Large intestine (tissue), 3 donors: ENCODE measurements at regions not wholly inside any gene's neighbourhood (a gene's known extent, or its start where the extent isn't known, plus 50 kb on each side); places are given as distances from the start of the nearest gene placed in this dataset.
"Not testable (repeated sequence)": the region's sequence is repeated elsewhere in the genome, so short reads cannot be mapped to it uniquely, and the experiment has no call there.

ENCODE experiments used
- DNase-seq, 2 donors: peaks; one replicate each; pipeline versions ENCODE4 v3.0.0 to v3.0.0-alpha.2; 2013
- H3K27ac ChIP-seq: one replicate; pipeline ENCODE4 v1.5.1; 2013; ENCODE audit warnings: low read length
- H3K27me3 ChIP-seq: 2 replicates; pipeline ENCODE4 v1.6.1; 2013; ENCODE audit warnings: low read length; ENCODE audit not compliant: control insufficient read depth, insufficient read depth
- H3K36me3 ChIP-seq: 2 replicates; pipeline ENCODE4 v1.6.1; 2013; ENCODE audit warnings: low read length; ENCODE audit not compliant: control insufficient read depth, insufficient read depth
- H3K4me1 ChIP-seq: one replicate; pipeline ENCODE4 v1.6.1; 2013; ENCODE audit warnings: low read length; ENCODE audit not compliant: control insufficient read depth, insufficient read depth
- H3K4me3 ChIP-seq: one replicate; pipeline ENCODE4 v1.5.1; 2013; ENCODE audit warnings: low read length
- H3K9me3 ChIP-seq: one replicate; pipeline ENCODE4 v1.6.1; 2013; ENCODE audit warnings: mild to moderate bottlenecking, low read depth, low read length, moderate library complexity; ENCODE audit not compliant: control insufficient read depth
- WGBS: methylation state at CpG from one replicate; pipeline ENCODE4 v1.1.5; 2013; ENCODE audit warnings: low lambda C conversion rate; ENCODE audit not compliant: insufficient coverage; 5-methylcytosine and 5-hydroxymethylcytosine counted together

DNA sequence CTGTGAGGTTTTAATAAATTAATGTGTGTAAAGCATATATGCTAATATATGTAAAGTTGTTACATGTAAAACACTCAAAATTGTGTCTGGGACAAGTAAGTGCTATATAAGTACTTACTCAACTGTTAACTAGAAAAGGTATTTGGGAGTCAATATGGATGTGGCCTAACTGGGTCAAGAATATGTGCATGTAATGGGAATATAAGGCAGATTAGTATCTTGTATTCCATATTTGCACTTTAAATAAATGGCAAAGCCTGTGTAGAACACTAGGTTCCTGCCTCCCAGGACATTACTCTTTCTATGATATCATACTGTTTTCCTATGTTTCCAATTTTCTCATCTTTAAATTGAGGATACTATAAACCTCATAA lies 270.6 kb downstream of the FBXO8 start:
- DNase-seq, result no peak
- Histone ChIP-seq H3K27me3 (no peaks in the 10 kb centered on the region), H3K36me3 (no peaks in the 10 kb centered on the region), H3K27ac (no peak overlapping the region), H3K4me1 (no peaks in the 10 kb centered on the region), H3K4me3 (no peak overlapping the region), H3K9me3 (no peaks in the 10 kb centered on the region)

DNA sequence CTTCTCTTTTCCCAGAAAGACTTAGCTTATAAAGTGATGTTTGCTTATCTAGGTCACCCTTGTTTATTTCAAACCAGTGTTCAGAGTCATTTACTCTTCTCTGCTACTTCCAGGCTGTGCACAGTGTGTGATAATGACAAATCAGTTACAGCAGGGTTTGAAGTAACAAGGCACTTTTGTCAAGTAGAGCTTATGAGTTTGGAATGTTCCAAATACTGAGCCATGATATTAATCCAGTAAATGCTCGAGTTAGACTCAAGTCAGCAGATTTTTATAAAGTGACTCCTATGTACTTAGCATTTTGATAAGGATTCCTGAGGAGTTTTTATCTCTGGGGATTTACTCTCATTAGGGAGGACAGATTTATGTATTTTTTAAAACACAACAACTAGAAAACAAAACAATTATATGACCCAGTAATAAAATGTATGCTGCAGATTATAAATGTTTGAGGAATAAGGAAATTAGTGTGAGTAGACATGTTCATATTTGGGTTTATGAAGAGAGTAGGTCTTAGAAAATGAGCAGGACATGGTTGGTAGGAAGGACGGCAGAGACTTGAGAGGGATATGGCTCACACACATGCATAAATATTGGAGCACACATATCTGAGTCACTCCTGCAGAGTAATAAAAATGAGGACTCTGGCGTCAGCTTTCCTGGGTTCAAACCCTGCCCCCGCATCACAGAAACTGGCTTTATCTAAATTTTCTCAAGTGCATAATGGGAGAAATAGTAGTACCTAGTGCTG lies 271.2 kb downstream of the FBXO8 start:
- no CpG with 5 or more reads among the region's 4 CpGs for WGBS
- Histone ChIP-seq H3K4me1 (no peaks in the 10 kb centered on the region), H3K36me3 (no peaks in the 10 kb centered on the region), H3K4me3 (no peak overlapping the region), H3K27ac (no peak overlapping the region), H3K9me3 (no peaks in the 10 kb centered on the region), H3K27me3 (no peaks in the 10 kb centered on the region)
- DNase-seq, result no peak

DNA sequence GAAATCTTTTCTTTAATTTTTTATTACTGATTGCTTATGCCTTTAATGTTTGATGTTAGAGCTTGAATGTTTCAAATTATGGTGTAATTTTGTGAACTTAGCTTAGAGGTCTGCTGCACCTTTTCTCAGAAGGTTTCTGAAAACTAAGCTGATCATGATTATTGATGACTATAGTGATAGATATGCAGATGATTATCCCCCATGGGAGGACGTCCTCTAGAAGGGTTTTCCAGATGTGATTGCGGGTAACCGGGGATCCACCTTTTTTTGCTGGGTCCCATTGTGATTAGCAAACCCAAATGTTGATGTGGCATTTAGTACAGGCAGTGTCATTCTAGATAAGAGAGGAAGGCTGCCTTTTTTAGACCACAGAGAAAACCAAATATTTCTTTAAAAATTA lies 272.9 kb downstream of the FBXO8 start:
- Histone ChIP-seq H3K27ac (no peak overlapping the region), H3K36me3 (no peaks in the 10 kb centered on the region), H3K4me1 (no peaks in the 10 kb centered on the region), H3K27me3 (no peaks in the 10 kb centered on the region), H3K4me3 (no peak overlapping the region), H3K9me3 (no peaks in the 10 kb centered on the region)
- DNase-seq, result no peak
- WGBS, result 80% methylated on average over 3 of the region's 3 CpGs

DNA sequence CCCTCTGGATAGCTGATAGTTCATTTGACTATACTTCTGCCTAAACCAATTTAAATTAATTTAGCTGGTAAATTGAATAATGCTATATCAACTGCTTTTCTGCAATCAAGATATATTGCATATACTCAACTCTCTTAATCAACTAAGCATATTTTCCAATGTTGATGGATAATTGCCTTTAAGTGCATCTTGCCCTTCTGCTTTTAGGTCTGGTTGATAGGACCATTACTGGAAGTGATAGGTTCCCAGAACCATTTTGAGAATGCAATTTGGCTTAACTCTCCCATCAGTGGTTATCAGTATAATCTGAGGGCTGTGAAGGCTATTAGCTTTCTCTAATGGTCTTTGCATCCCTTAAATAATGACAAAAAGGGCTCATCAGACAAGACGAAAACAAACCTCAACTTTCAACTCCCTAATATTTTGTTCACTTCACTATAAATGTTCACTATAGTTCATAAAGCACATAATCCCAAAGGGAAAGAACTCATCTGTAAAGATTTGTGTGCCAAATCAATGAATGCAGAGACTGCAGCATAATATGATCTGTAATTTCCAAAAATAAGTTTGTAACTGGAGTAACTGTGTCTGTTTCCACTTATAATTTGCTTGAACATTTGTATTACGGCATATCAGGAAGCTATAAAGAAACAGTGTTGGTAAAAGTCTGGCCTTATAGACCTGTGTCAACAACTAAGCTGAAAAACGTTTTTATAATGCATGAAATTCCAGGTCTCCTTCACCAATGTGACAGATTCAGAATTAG lies 273.6 kb downstream of the FBXO8 start:
- Histone ChIP-seq H3K27ac (no peak overlapping the region), H3K9me3 (no peaks in the 10 kb centered on the region), H3K36me3 (no peaks in the 10 kb centered on the region), H3K4me1 (no peaks in the 10 kb centered on the region), H3K4me3 (no peak overlapping the region), H3K27me3 (no peaks in the 10 kb centered on the region)
- no CpG with 5 or more reads among the region's 3 CpGs for WGBS
- no peak for DNase-seq

DNA sequence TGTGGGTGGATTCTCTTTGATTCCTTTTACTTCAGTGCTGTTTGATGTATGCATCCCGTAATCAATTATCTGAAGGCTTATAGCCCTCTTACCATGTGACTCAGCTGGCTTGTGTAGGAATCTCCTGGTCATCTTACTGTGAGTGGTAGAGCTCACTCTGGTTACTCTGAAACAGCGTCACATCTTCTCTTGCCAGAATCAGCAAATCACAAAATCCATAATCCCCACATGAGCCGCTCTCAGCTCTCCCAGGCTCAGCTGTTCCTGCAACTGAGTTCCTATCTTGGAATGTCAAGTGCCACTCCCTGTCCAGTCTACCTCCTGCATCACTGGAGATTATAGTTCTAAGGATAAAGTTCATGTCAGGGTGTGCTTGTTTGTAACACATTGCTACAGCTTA lies 278.0 kb downstream of the FBXO8 start:
- H3K27me3 ChIP-seq, result no peaks in the 10 kb centered on the region
- H3K4me1 ChIP-seq, result no peaks in the 10 kb centered on the region
- DNase-seq, result no peak
- WGBS, result no CpG with 5 or more reads among the region's 3 CpGs
- H3K9me3 ChIP-seq, result no peaks in the 10 kb centered on the region
- no peaks in the 10 kb centered on the region for H3K36me3 ChIP-seq
- H3K4me3 ChIP-seq, result no peak overlapping the region
- no peak overlapping the region for H3K27ac ChIP-seq

DNA sequence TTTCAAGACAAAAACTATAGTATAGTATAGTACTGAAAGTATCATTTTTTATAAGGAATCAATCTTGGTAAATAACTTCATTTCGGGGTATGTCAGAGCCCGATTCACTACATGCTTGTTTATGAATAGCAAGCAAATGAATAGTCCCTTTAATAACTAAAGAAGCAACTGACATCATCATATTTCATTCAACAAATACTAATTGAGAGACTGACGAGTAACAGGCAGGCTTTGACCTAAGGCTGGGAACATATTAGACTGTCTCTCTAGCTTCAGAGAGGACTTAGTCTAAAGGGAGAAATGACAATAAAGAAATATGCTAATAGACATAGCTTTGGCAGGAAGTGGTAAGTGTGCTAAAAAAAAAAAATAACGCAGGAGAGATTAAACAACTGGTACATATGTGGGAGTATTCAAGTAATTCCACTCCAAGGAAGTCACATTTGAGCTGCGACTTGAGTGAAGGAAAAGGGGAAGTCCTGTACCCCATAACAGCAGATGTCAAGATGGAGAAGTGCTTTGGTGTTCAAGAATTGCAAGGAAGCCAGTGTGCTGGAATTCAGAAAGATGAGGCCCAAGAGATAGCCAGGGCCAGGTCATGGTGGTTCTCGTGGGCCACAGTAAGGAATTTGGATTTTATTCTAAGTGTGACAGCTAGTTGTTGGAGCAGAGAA lies 284.9 kb downstream of the FBXO8 start:
- H3K4me1 ChIP-seq, result no peaks in the 10 kb centered on the region
- WGBS, result 80% methylated on average over 2 of the region's 6 CpGs
- no peak overlapping the region for H3K27ac ChIP-seq
- H3K4me3 ChIP-seq, result no peak overlapping the region
- H3K27me3 ChIP-seq, result no peaks in the 10 kb centered on the region
- no peaks in the 10 kb centered on the region for H3K36me3 ChIP-seq
- no peaks in the 10 kb centered on the region for H3K9me3 ChIP-seq
- no peak for DNase-seq

DNA sequence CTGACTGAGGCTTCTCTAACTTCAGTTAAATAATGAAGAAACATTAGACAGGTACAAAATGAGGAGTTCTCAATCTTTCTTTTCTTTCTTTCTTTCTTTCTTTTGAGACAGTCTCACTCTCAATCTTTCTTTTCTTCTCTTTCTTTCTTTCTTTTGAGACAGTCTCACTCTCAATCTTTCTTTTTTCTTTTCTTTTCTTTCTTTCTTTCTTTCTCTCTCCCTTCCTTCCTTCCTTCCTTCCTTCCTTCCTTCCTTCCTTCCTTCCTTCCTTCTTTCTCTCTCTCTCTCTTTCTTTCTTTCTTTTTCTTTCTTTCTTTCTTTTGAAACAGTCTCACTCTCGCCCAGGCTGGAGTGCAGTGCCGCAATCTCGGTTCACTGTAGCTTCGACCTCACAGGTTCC lies 287.7 kb downstream of the FBXO8 start:
- not testable (repeated sequence) for H3K9me3 ChIP-seq, H3K27me3 ChIP-seq, H3K4me3 ChIP-seq, H3K36me3 ChIP-seq, DNase-seq, H3K4me1 ChIP-seq, H3K27ac ChIP-seq
- no CpG with 5 or more reads among the region's 4 CpGs for WGBS

DNA sequence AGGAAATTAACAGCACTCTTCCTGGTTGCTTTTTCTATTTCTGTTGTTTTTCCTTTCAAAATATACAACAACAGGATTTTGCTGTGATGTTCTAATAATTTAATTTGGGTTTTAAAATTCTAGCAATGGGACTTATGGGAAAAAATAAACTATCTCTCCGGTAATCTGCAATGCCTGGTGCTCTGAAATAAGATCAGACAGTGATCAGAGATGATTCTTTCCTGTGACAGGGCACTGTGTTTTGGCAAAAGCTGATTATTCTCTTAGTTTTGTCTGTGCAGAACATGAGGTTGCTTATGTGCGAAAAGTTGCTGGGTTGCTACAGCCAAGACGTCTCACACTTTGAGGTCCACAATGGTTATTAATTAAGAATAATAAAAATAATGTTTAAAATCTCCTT lies 291.7 kb downstream of the FBXO8 start:
- H3K4me1 ChIP-seq, result no peaks in the 10 kb centered on the region
- no peaks in the 10 kb centered on the region for H3K36me3 ChIP-seq
- 93% methylated on average over 2 of the region's 3 CpGs for WGBS
- H3K27ac ChIP-seq, result no peak overlapping the region
- no peak overlapping the region for H3K4me3 ChIP-seq
- no peaks in the 10 kb centered on the region for H3K27me3 ChIP-seq
- H3K9me3 ChIP-seq, result no peaks in the 10 kb centered on the region
- no peak for DNase-seq

DNA sequence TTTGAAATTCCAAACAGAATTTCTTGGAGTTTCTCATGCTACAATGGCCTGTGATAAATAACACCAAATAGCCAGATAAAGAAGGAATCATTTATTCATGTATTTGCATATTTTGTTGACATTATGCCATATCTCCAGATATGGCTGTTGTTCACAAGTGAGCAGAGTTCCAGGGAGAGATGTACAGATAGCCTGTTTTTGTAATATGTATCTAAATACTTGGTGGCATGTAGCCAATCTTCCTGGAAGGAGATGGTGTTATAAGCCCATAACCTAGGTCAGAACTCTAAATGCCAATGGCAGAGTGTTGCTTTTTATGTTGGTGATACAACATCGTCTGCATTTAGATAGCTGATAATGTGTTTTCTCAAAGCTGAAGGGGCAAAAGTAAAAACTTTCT lies 292.2 kb downstream of the FBXO8 start:
- no peaks in the 10 kb centered on the region for H3K36me3 ChIP-seq
- no peaks in the 10 kb centered on the region for H3K4me1 ChIP-seq
- H3K9me3 ChIP-seq, result no peaks in the 10 kb centered on the region
- 80% methylated on average over 1 of the region's 1 CpG for WGBS
- H3K27ac ChIP-seq, result no peak overlapping the region
- DNase-seq, result no peak
- no peak overlapping the region for H3K4me3 ChIP-seq
- no peaks in the 10 kb centered on the region for H3K27me3 ChIP-seq

DNA sequence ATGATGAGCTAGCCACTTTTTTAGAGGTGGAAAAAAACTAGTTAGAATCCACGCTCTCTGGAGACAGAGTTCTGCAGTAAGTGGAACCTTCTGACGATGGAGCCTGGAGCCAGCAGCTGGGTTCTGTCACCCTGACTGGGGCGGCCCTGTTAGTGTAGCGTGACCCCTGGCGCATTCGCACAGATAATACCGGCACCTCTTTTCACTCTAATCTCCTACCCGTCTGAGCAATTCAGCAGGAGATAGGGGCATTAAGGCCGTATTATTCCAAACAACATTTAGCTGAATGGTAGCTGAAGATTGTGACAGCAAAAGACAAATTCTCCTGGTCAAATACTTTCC lies 292.6 kb downstream of the FBXO8 start:
- Histone ChIP-seq H3K36me3 (no peaks in the 10 kb centered on the region), H3K4me1 (no peaks in the 10 kb centered on the region), H3K27ac (peak overlapping the region; percentile 2), H3K9me3 (no peaks in the 10 kb centered on the region), H3K4me3 (no peak overlapping the region), H3K27me3 (no peaks in the 10 kb centered on the region)
- WGBS, result 33% methylated on average over 1 of the region's 9 CpGs
- peak in 1 of 2 donors; percentile 14 for DNase-seq
